ENCODE measurements at regions not wholly inside any gene's neighbourhood (a gene's known extent, or its start where the extent isn't known, plus 50 kb on each side); places are given as distances from the start of the nearest gene placed in this dataset.

DNA sequence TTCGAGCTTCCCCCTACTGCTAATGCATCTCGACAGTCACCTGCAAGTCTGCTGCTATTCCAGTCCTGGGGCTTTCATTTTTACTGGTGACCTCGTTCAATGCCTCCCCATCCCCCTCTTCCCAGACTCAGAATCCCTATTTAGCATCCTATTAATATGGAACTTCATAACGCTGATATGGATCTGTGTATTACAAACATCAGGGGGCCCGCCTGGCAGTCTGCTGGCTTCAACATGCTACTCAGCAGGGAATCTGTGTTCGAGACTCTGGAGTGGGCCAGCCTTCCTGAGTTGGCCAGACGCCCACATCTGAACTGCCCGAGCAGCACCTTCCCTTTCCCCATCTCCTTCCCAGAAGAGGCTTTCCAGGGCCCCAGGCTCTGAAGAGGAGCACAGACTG, 173.9 kb upstream of the PPARGC1A start:
- no peak for DNase-seq (ENCODE audit: low read depth, low spot score)

DNA sequence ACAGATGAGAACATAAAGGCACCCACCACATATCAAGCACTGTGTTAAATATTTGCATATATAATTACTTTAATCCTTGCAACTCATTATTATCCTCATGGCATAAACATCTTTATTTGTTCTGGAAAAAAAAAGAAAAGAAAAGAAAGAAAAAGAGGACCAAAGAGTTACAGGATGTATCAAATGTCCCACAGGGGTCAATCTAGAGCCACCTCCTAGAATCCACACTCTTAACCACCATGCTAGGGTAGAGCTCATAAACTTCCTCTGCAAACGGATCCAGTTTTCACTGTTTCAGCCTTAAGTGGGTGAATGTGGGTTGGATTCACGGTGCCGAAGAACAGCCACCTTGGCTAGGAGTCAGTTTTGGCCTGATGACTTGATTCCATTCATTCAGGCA, 171.1 kb upstream of the PPARGC1A start:
- no peak for DNase-seq (ENCODE audit: low read depth, low spot score)

DNA sequence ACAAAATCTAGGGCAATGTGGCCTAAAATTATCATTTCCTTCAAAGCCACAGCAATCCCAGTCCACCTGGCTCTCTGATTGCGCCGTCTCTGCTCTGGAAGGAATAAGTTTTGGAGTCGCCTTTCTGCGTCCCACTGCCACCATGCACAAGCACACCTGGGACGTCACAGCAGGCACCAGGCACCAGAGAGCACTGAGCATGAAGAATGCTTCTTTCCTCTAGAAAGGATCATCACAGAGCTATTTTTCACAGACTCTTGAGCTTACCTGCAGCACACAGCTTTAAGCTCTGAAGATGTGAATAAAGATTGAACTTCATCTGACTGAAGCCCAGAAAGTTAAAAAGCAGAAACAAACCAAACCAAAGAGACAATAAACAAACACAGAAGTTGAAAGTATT, 170.0 kb upstream of the PPARGC1A start:
- DNase-seq (ENCODE audit: low read depth, low spot score): no peak

DNA sequence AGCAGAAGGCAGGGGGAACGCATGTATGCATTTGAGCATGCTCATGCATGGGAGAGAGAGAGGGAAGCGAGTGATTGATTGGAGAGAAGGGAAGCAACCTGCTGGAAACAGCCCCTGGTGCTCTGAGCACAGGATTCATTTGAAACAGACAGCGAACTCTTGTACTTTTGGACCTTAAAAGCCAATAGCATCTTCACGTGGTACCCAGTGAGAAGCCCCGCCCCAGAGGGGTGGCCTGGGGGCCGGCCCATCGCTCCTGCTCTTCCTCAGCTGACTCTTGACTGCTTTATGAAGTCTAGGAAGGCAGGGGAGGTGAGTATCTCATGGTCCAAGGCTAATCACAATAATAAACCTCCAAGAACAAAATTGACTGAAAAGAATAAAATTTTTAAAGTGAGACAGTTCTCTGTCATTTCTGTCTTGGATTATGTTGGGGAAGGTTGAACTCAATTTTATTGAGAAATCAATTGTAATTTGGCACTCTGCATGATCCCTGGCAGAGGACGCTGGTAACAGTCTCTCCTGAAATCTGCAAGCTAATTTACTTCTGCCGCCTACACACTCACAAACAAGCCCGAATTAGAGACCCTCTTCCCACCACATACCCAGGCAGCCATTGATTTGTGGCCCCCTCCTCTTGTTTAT, 168.2 kb upstream of the PPARGC1A start:
- DNase-seq (ENCODE audit: low read depth, low spot score): no peak

DNA sequence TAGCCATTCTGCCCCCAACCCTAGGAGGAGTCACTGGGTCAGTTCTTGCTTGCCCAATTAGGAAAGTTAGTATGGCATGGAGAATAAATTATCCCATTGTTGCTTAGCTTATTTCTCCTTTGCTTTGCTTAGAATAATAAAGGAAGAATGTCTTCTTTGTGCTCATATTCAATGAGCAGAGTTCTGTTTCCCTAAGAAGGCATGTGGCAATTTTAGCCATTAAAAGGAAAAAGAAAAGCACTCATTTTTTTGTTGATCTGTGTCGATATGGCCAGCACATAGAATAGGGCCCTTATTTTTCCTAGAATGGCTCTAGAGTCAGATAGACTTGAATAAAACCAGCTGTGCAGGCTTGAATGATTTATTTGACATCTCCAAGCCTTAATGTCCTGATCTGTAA, 166.4 kb upstream of the PPARGC1A start:
- no peak for DNase-seq (ENCODE audit: low read depth, low spot score)

DNA sequence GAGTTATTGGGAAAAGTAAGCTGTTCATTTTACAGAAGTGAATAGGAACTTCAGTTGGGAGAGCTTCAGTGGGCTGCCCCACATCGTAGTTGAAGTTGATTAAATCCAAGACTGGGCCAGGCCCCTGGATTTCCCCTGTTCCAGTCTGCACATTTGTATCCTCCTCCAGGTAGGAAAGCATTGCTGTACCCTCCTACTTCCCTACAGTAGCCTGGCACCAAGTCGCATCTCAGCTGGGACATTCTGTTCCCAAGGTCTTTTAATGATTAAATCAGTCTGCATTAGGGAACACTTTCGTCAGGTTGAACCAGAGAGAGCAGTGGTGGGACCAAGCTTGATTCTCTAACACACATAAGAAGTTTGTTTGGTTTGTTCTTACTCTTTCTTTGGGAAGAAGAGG, 165.8 kb upstream of the PPARGC1A start:
- no peak for DNase-seq (ENCODE audit: low read depth, low spot score)

DNA sequence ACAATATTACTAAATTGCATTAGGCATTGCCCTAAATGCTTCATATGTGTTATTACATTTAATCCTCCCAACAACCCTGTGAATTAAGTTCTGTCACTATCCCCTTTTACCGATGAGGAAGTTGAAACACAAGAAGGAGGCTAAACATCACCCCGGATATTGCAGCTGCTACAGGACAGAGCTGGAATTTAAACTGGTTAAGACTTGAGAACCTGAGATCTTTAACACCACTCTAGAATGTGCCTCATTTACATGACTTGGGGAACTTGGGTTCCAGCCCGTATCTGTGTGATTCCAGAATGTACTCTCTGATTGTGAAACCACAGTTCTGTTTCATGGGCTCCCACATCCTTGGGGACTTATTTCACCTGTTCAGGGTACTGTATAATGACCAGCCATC, 165.1 kb upstream of the PPARGC1A start:
- no peak for DNase-seq (ENCODE audit: low read depth, low spot score)

DNA sequence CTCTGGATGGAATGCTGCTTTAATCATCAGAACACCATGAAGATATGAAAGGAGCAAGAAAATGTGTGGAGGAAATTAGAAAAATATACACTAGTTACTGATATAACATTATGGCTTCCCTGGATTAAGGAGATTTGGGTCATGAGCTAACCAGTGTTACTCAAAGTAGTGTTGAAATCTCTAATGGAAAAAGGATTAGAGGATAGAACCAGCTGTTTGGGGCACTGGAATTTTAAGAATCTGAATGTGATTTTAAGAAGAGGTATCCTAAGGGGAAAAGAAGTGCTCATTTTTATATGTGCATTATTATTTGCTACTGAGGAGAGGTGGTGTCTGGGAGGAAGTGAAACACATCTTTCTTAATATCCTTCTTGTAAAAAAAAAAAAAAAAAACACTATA, 164.1 kb upstream of the PPARGC1A start:
- no peak for DNase-seq (ENCODE audit: low read depth, low spot score)

DNA sequence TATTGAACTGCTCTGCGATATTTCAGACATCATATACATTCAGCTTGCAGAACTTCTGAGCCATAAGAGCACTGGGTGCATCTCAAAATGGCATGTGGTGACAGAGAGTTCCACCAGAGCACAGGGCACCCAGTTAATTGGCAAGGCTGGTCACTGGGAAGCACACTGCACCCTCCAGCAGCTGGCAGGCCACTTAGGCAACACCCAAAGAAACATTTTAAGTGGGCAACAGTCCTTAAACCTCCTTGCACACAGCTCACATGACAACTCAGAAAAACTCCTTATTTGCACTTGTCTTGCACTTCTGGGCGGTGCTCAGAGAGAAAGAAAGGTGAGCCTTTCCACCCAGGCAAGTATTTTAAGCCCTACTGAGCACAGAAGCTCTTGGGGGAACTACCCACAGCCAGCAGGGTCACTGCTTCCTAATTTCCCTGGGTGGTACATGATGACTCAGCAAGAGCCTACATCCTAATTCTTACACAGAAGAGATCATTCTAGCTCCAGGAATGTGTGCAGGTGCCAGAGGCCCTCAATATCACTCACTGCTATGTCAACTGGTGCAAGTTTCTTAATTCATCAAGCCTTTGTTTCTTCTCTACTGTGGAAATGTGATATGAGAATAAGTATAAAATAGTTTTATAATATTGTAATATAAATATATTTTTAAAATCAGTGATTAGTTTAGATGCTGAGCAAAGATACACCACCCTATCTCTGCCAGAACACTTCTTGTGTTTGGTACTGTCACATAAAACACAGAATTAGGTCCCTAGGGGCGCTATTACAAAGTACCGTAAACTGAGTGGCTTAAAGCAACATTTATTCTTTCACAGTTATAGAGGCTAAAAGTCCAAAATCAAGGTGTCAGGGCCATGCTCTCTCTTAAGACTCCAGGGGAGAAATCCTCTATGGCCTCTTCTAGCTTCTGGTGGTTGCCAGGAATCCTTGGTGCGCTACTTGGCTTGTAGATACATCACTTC, 155.1 kb upstream of the PPARGC1A start:
- DNase-seq (ENCODE audit: low read depth, low spot score): no peak

DNA sequence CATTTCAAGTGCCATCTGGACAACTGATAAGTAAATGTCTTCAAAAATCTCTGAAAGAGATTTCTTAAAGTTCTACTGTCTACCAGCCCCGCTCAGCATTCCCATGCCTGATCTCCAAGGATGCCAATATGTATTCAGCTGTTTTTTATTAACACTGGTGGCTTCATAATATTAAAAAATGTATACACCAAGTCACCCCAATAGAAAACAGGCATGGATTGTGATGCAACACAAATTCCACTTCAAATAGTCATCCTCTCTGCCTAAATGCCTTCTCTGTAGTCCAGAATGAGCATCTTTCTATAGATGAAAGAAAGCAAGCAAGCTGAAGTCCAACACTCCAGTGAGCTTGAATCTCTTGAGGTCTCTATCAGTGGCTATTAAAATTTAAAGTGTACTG, 152.2 kb upstream of the PPARGC1A start:
- DNase-seq (ENCODE audit: low read depth, low spot score): no peak

DNA sequence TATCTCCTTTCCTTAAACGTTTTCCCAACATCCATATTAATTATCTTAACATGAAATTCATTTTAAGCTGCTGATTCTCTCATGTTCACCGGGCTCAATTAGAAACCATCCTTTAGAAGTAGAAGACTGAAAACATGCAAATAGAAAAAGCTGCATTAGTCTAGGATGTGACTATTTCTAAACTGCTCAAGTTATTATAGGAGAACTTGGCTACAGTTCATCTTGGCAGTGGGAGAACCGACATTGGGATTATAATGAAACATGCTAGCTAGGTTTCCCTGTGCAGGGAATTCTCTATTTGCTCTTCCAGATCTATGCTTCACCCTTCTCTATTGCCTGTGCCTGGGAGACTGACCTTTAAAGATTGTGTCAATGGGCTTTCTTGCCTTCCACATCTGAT, 151.0 kb upstream of the PPARGC1A start:
- no peak for DNase-seq (ENCODE audit: low read depth, low spot score)

DNA sequence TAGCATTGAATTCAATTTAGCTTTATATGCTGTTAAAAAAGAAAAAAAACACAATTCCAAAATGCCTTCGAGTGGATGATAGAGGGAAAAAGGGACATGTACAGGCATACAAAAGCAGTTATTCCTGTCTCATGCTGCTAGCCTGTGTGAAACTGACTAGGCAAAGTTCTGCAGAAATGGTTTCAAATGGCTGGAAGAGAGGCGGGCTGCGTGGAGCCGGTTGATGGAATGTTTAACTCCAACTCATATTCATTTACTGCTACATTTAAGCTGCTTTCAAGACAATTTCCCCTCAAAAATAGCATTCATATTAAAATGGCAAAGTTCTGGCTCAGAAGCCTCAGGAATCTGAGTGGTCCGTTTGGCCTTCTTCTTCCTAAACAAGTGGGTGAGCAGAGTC, 143.8 kb upstream of the PPARGC1A start:
- no peak for DNase-seq (ENCODE audit: low read depth, low spot score)

DNA sequence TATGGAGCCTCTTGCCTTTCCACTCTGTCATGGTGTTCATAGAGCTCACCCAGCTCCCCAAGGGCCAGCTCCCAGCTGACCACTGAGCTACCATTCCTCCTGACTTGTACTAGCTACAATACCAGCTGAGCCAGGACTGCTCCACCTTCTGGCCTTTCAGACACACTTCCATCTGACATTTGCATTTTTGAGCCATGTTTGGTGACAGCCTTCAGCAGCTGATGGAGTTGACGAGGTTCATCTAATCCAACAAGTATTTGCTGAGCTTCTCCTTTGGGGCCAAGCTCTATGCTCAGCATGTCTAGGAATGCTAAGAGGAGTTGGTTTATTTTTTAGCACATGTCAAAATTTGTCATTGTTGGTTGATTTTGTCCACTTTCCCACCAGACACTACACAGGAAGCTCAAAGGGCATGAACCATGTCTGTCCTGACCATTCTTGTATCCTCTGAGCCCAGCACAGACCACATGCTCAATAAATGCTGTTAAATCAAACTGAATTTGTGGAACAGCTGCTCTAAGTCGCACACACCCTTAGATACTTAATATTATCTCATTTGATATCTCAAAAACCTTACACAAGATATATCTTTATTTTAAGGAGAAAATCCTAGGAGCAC, 142.6 kb upstream of the PPARGC1A start:
- DNase-seq (ENCODE audit: low read depth, low spot score): no peak

DNA sequence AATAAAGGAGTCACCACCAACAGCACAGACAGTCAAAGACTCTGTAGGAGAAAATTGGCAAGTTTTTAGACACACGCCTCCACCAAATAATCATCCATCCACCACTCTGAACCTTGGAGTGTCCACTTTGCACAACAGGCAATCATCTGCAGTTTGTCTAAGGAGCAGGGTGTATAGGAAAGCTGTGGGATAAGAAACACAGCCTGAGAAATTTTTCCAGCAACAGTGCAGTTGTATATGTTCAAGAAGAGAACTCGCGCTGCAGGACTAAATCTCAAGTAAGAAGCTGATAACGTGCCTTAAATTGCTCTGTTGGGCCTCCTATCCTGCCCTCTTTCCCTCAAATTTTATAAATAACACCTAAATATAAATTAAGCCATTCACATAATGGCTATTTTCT, 136.7 kb upstream of the PPARGC1A start:
- DNase-seq (ENCODE audit: low read depth, low spot score): no peak

DNA sequence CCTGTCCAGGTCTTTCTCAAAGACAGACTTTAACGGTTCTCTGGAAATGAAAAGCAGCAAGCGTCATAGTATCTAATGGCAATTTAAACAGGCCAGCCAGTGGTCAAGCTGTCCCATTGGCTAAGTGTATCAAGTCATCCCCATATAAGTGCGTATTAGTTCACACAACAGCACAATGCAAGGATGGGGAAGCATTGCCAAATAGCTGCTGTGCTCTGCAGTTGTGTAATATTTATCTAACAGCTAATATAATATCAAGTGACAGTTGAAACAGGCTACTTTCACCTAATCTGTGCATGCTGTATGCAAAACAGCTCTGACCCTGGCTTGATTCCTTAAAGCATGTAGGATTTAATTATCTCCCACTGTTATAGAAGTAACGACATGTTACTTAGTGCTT, 134.8 kb upstream of the PPARGC1A start:
- no peak for DNase-seq (ENCODE audit: low read depth, low spot score)

DNA sequence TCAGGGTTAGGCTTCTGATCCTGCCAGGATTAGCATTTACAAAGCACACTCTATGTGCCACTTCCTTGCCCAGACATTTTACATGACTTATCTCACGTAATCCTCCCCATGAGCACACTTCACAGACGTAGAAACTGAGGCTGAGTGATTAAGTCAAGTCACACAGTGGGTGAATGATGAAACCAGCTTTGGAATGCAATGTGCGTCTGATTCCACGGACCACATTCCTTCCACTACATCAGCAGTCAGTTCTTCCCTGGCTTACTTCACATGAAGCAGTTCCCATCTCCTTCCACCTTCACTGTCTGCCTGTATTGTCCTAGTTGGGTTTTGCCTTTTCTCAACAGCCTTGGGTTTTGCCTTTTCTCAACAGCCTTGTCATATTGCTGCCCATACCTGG, 134.3 kb upstream of the PPARGC1A start:
- DNase-seq (ENCODE audit: low read depth, low spot score): no peak

DNA sequence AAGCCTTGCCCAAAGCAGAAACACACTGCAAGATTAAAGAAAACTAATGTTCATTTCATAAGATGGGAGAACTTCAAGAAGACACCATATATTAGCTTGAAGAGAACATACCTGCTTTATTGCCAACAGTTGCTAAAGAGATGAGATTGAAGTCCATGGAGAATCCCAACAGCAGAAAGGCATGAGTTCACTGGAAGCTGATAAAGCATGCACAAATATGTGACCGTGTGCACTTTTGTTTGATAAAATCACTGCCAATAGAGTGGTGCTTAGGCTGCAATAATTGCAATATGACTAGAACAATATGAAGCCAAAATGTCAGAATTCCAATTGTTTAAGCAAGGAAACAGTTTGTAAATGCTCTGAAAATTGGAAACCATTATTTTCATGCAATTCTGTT, 125.9 kb upstream of the PPARGC1A start:
- DNase-seq (ENCODE audit: low read depth, low spot score): no peak

DNA sequence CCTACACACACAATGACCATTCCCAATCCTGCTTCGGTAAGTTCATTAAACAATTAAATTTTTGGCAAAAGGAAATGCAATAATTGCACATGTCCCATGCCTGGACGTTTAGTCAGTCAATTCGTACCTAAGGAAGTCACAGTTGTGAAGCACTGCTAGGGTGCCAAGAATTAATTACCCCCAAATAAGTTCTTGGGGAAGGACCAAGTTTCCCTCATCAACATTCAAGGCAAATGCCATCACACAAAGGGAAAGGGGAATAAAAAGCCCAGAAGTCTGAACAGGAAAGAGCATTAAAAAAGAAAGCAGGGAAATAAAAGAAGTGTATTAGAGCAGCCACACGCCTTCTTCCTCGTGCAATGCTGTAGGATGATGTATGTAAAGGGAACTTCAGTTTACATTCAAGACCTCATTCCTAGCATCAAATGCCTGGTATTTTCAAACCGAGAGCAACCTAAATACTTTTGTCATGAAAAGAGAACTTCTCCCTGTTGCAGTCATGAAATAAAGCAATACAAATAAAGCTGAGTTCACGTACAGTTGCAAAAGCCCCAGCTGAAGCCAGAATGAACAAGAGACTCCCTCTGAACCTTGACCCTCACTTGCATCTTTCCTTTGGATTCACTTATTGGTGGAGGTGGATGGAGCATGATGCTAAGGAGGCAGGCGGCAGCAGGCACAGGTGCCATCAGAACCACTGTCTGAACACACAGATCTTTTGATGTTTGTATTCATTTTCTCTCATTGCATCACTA, 124.0 kb upstream of the PPARGC1A start:
- no peak for DNase-seq (ENCODE audit: low read depth, low spot score)

DNA sequence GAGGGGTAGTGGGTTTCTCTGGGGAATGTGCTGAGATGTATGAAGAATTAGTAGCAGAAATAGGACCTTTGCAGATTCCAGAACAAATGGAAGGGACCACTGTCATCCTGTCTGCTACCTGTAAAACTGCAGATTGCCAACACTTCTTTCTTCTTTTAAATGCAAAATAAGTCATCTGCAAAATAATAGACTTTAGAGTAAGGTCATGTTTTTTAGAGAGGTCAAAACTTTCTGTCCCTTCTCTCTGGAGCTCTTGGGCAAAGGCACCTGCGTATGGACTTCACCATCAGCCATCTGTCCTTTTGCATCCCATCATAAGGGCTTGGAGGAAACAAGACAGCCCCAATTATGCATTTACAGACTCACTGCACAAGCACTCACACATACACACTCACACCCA, 121.1 kb upstream of the PPARGC1A start:
- no peak for DNase-seq (ENCODE audit: low read depth, low spot score)

DNA sequence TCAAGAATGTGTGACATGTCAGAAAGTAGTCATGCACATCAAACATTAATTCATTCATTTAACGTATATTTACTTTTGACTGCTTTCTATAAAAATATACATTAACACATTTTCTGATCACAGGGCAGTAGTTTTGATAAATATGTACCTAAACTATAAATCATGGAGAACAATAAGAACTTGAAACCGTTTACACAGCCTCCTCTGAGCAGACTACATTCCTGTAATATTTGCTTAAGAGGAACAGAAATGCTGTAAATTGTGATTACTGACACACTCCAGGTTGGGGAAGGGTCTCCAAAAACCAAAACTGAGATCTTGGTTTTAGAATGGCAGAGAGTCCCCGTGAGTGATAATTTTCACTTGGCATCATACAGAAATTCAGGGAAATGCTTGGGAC, 120.7 kb upstream of the PPARGC1A start:
- DNase-seq (ENCODE audit: low read depth, low spot score): no peak

DNA sequence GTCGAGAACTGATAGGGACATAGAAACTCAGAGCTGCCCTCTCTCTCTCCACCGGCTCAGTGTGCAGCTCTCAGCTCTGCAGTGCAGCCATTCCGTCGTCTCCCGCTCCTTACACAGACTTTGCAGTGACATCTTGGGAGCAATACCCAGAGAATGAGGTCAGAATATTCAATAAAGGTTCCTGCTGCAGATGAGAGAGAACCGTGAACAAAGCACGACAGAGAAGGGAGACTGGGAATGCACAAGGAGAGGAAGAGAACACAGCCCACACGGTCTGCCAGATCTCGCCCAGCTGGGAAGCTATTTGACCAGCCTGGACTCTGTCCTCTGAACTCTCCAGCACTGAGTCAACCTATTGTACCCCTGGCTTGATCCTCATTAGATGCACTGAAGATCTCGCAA, 118.0 kb upstream of the PPARGC1A start:
- DNase-seq (ENCODE audit: low read depth, low spot score): no peak

DNA sequence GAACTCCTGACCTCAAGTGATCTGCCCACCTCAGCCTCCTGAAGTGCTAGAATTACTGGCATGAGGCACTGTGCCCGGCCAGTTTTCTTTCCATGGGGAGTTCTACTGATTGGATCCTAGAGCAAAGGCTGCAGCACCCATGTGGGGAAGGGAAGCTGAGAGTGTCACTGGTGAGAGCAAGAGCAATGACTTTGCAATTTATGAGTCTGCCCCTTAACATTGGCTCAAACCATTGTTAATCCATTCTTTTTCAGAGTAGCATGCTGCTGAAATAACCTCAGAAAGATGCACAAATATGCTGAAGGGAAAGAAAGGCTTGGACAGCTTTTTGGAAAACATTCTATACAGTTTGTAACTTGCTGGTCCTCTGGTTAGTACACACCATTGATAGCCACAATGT, 116.4 kb upstream of the PPARGC1A start:
- DNase-seq (ENCODE audit: low read depth, low spot score): no peak

All from pulmonary artery endothelial cell (primary cell).